A673 (cell line): ENCODE measurements at regions not wholly inside any gene's neighbourhood (a gene's known extent, or its start where the extent isn't known, plus 50 kb on each side); places are given as distances from the start of the nearest gene placed in this dataset.

Source experiments
- BruUV-seq: library from RNA; stranded (reverse); fragments of 400-500 nt; replicated peaks from 2 replicates; lab custom pipeline; 2021; lab: Mats Ljungman, UMichigan
- CTCF ChIA-PET: fragments of 300-600 bp; sonication (Branson Sonifier 250); formaldehyde crosslinking; loops from one replicate; lab custom pipeline; 2022; ENCODE audit warnings: antibody characterized with exemption; lab: Charles Lee
- POLR2A ChIA-PET: fragments of 300-600 bp; sonication (Branson Sonifier 250); formaldehyde crosslinking; loops from one replicate; lab custom pipeline; 2022; ENCODE audit warnings: antibody characterized with exemption; ENCODE audit not compliant: low non-redundant PET; lab: Charles Lee
- DNase-seq: peaks from one replicate; pipeline ENCODE4 v3.0.0-alpha.2; 2015; ENCODE audit warnings: low spot score
- H3K27ac ChIP-seq: fragments of 200-600 bp; sonication (generic); 2 replicates; pipeline ENCODE4 v1.5.1; 2016; ENCODE audit warnings: mixed run types, low read depth, mild to moderate bottlenecking, mixed read lengths, antibody characterized with exemption, low read length; ENCODE audit not compliant: poor library complexity, severe bottlenecking
- H3K27me3 ChIP-seq: fragments of 200-600 bp; sonication (generic); replicated peaks from 2 replicates; pipeline ENCODE4 v1.6.1; 2017; ENCODE audit warnings: mixed run types, low read depth, mild to moderate bottlenecking, mixed read lengths, antibody characterized with exemption, low read length; ENCODE audit not compliant: insufficient read depth, poor library complexity
- H3K36me3 ChIP-seq: fragments of 200-600 bp; sonication (generic); 2 replicates; pipeline ENCODE4 v1.6.1; 2016; ENCODE audit warnings: mixed run types, mild to moderate bottlenecking, mixed read lengths, antibody characterized with exemption, low read length; ENCODE audit not compliant: insufficient read depth, poor library complexity, severe bottlenecking
- H3K4me1 ChIP-seq: fragments of 200-600 bp; sonication (generic); 2 replicates; pipeline ENCODE4 v1.6.1; 2017; ENCODE audit warnings: mixed run types, mild to moderate bottlenecking, mixed read lengths, antibody characterized with exemption, low read length; ENCODE audit not compliant: insufficient read depth, poor library complexity, severe bottlenecking
- H3K4me3 ChIP-seq: fragments of 200-600 bp; sonication (generic); 2 replicates; pipeline ENCODE4 v1.5.1; 2016; ENCODE audit warnings: low read depth, mixed run types, mild to moderate bottlenecking, mixed read lengths, low read length; ENCODE audit not compliant: poor library complexity, severe bottlenecking
- H3K9me3 ChIP-seq: fragments of 200-600 bp; sonication (generic); 2 replicates; pipeline ENCODE4 v1.6.1; 2016; ENCODE audit warnings: mixed run types, low read depth, mild to moderate bottlenecking, mixed read lengths, antibody characterized with exemption, low read length; ENCODE audit not compliant: poor library complexity, severe bottlenecking
- EZH2 ChIP-seq: fragments of 200-600 bp; sonication (generic); IDR thresholded peaks from 2 replicates; pipeline ENCODE4 v1.6.1; 2017; ENCODE audit warnings: borderline replicate concordance, low read depth, mild to moderate bottlenecking, mixed read lengths, antibody characterized with exemption, low read length; ENCODE audit not compliant: poor library complexity, severe bottlenecking
- intact Hi-C: fragments of 100-400 bp; cut with micrococcal nuclease; formaldehyde crosslinking; loops from one replicate; pipeline ENCODE4 v1.10.0; 2022; ENCODE audit not compliant: unreplicated experiment
- TF ChIP-seq, protein P1 (sequence below): fragments of 300-800, 200-600 bp; sonication (generic); conservative IDR thresholded peaks from 2 replicates; pipeline ENCODE4 v1.5.1; 2017; ENCODE audit warnings: low read depth, mild to moderate bottlenecking, antibody characterized with exemption, low read length, moderate library complexity, mixed read lengths

DNA sequence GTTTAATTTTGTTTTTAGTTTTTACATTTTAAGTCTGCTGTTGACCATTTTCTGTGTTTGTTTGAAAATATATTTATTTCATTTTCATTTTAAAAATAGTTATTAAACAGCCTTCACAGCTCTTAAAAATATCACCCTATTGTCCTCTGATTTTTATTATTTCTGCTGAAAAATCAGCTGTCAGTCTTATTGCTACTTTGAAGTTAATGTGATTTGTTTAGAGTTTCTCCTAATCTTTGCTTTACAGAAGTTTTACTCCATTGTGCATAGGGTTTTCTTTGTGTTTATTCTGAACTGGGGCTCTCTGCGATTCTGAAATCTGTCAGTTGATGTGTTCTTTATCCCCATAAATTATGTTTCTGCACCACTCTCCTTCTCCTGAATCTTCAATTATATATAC, 486.3 kb downstream of the SOX5 start:
- intact Hi-C loops = no loop called here
- no peaks in the 10 kb centered on the region for H3K27me3 ChIP-seq
- H3K27ac ChIP-seq = no peak overlapping the region
- no peaks in the 10 kb centered on the region for H3K36me3 ChIP-seq
- DNase-seq = no peak
- no peak for TF ChIP-seq EZH2
- TF ChIP-seq, protein P1, sequence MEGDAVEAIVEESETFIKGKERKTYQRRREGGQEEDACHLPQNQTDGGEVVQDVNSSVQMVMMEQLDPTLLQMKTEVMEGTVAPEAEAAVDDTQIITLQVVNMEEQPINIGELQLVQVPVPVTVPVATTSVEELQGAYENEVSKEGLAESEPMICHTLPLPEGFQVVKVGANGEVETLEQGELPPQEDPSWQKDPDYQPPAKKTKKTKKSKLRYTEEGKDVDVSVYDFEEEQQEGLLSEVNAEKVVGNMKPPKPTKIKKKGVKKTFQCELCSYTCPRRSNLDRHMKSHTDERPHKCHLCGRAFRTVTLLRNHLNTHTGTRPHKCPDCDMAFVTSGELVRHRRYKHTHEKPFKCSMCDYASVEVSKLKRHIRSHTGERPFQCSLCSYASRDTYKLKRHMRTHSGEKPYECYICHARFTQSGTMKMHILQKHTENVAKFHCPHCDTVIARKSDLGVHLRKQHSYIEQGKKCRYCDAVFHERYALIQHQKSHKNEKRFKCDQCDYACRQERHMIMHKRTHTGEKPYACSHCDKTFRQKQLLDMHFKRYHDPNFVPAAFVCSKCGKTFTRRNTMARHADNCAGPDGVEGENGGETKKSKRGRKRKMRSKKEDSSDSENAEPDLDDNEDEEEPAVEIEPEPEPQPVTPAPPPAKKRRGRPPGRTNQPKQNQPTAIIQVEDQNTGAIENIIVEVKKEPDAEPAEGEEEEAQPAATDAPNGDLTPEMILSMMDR = no peak
- ChIA-PET CTCF (no interaction called here), POLR2A (no interaction called here)
- no peaks in the 10 kb centered on the region for H3K9me3 ChIP-seq
- no peak overlapping the region for H3K4me3 ChIP-seq
- no peaks in the 10 kb centered on the region for H3K4me1 ChIP-seq
- no TSS peak for BruUV-seq

DNA sequence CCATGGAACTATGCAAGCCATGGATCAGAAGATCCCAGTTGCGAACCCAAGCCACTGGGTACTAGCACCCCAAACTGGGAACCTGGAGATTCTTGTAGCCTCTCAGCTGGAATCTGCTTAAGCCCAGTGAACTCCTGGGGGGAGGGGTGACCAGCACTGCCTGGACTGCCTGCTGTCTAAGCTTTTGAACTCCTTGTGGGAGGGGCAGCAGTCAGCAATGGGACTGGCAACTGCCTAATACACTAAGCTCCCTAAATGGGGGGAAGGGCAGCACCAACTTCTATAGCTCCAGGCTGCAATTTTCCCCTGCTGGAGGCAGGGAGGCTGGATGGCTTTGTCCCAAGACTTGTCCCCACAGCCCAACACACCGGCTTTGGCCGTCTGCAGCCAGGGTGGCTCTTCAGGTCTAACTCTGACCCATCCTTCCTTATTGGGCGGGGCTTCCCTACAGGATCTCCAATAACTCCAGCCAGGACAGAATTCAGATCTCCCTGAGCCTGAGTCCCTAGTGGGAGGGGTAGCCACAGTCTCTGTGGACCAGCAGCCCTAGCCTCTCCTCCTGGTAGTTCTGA, 485.1 kb downstream of the SOX5 start:
- H3K27me3 ChIP-seq = no peaks in the 10 kb centered on the region
- no peak overlapping the region for H3K4me3 ChIP-seq
- no peak overlapping the region for H3K27ac ChIP-seq
- TF ChIP-seq, protein P1 = no peak
- TF ChIP-seq EZH2 = no peak
- no TSS peak for BruUV-seq
- CTCF ChIA-PET = no interaction called here
- POLR2A ChIA-PET = no interaction called here
- H3K36me3 ChIP-seq = no peaks in the 10 kb centered on the region
- intact Hi-C loops = no loop called here
- no peaks in the 10 kb centered on the region for H3K4me1 ChIP-seq
- no peaks in the 10 kb centered on the region for H3K9me3 ChIP-seq
- DNase-seq = no peak

DNA sequence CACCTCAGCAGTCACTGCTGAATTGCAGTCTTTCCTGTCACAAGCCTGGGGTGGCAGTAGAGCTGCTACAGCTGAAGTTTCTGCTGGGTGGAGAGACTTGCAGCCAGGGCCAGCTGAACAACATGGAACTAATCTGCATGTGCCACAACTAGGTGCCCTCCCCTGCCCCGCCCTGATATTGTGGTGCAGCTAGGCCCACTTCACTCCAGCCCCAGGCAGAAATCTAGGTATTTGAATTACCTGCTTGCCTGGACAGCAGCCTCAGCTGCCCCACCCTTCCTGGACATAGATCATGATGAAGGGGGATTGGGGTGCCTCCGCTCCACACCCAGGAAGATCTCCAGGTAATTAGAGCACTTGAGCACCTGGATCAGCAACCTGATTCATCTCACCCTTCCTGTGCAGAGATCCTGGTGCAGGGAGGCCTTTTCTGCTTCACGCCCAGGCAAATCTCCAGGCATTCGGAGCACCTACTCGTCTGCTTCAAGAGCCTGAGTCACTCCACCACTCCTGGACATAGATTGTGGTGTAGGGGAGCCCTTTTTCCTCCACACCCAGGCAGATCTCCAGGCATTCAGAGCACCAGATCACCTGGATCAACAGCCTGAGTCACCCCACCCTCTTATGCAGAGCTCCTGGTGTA, 477.0 kb downstream of the SOX5 start:
- Histone ChIP-seq H3K9me3 (no peaks in the 10 kb centered on the region), H3K27me3 (no peaks in the 10 kb centered on the region), H3K4me3 (no peak overlapping the region), H3K36me3 (no peaks in the 10 kb centered on the region), H3K4me1 (no peaks in the 10 kb centered on the region), H3K27ac (no peak overlapping the region)
- POLR2A ChIA-PET = no interaction called here
- no TSS peak for BruUV-seq
- no peak for DNase-seq
- TF ChIP-seq, protein P1 = no peak
- no peak for TF ChIP-seq EZH2
- intact Hi-C loops = no loop called here
- CTCF ChIA-PET = no interaction called here
